ENCODE measurements at regions not wholly inside any gene's neighbourhood (a gene's known extent, or its start where the extent isn't known, plus 50 kb on each side); places are given as distances from the start of the nearest gene placed in this dataset.

DNA sequence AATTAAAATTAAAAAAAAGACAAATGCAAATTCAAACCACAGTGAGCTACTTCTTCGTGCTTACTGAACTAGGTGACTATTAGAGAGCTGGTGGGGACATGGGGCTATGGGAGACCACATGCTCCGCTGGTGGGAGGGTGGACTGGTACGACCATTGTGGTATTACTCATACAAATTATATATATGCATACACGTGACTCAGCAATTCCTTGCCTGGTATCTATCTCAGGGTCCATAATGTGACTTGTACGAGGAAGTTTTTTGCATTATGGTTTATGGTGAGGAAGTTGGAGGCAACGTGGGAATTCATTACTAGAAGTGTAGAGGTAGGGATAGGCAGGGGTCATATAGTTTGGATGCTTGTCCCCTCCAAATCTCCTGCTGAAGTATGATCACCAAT lies 1112.7 kb downstream of the TYW1 start:
- TF ChIP-seq, protein P1, sequence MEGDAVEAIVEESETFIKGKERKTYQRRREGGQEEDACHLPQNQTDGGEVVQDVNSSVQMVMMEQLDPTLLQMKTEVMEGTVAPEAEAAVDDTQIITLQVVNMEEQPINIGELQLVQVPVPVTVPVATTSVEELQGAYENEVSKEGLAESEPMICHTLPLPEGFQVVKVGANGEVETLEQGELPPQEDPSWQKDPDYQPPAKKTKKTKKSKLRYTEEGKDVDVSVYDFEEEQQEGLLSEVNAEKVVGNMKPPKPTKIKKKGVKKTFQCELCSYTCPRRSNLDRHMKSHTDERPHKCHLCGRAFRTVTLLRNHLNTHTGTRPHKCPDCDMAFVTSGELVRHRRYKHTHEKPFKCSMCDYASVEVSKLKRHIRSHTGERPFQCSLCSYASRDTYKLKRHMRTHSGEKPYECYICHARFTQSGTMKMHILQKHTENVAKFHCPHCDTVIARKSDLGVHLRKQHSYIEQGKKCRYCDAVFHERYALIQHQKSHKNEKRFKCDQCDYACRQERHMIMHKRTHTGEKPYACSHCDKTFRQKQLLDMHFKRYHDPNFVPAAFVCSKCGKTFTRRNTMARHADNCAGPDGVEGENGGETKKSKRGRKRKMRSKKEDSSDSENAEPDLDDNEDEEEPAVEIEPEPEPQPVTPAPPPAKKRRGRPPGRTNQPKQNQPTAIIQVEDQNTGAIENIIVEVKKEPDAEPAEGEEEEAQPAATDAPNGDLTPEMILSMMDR (IDR thresholded peaks at IDR 0.05): no peak
- no peak for TF ChIP-seq POLR2A (IDR thresholded peaks at IDR 0.05)
- no peak for TF ChIP-seq POLR2AphosphoS5 (IDR thresholded peaks at IDR 0.05)
- TF ChIP-seq EP300 (IDR thresholded peaks at IDR 0.05): no peak

All from gastroesophageal sphincter (tissue), 3 donors.